ENCODE measurements at regions not wholly inside any gene's neighbourhood (a gene's known extent, or its start where the extent isn't known, plus 50 kb on each side); places are given as distances from the start of the nearest gene placed in this dataset.

- no peak overlapping the region for H3K4me3 ChIP-seq (ENCODE audit: insufficient read depth, low read depth, low read length)
- no peaks in the 10 kb centered on the region for H3K27me3 ChIP-seq (ENCODE audit: control insufficient read depth, insufficient read depth, low read length)
- no peaks in the 10 kb centered on the region for H3K36me3 ChIP-seq (replicated peaks; ENCODE audit: control insufficient read depth, insufficient read depth, low read length)
- no peak for DNase-seq
These were observed 95.4 kb upstream of the CYP1B1 start for GRCh38 chr2:38171208-38171855.

GRCh38 chr2:38170733-38171132 is 94.8 kb upstream of the CYP1B1 start:
- no peak overlapping the region for H3K4me3 ChIP-seq (ENCODE audit: insufficient read depth, low read depth, low read length)

GRCh38 chr2:38170067-38170466 is 94.1 kb upstream of the CYP1B1 start:
- Histone ChIP-seq H3K4me3 (ENCODE audit: insufficient read depth, low read depth, low read length) (no peak overlapping the region), H3K36me3 (replicated peaks; ENCODE audit: control insufficient read depth, insufficient read depth, low read length) (no peaks in the 10 kb centered on the region), H3K27me3 (ENCODE audit: control insufficient read depth, insufficient read depth, low read length) (no peaks in the 10 kb centered on the region)
- no peak for DNase-seq

More at GRCh38 chr2:38170733-38171132, 94.8 kb upstream of the CYP1B1 start:
- DNase-seq, result no peak
- Histone ChIP-seq H3K36me3 (replicated peaks; ENCODE audit: control insufficient read depth, insufficient read depth, low read length) (no peaks in the 10 kb centered on the region), H3K27me3 (ENCODE audit: control insufficient read depth, insufficient read depth, low read length) (no peaks in the 10 kb centered on the region)

GRCh38 chr2:38168710-38169480 is 92.9 kb upstream of the CYP1B1 start:
- no peak overlapping the region for H3K4me3 ChIP-seq (ENCODE audit: insufficient read depth, low read depth, low read length)
- H3K27me3 ChIP-seq (ENCODE audit: control insufficient read depth, insufficient read depth, low read length), result no peaks in the 10 kb centered on the region
- H3K36me3 ChIP-seq (replicated peaks; ENCODE audit: control insufficient read depth, insufficient read depth, low read length), result no peaks in the 10 kb centered on the region
- DNase-seq, result no peak

- no peaks in the 10 kb centered on the region for H3K27me3 ChIP-seq (ENCODE audit: control insufficient read depth, insufficient read depth, low read length)
- no peaks in the 10 kb centered on the region for H3K36me3 ChIP-seq (replicated peaks; ENCODE audit: control insufficient read depth, insufficient read depth, low read length)
- no peak for DNase-seq
- H3K4me3 ChIP-seq (ENCODE audit: insufficient read depth, low read depth, low read length), result no peak overlapping the region
These were observed 92.0 kb upstream of the CYP1B1 start for GRCh38 chr2:38167968-38168350.

GRCh38 chr2:38165698-38166097 is 89.7 kb upstream of the CYP1B1 start:
- no peak for DNase-seq
- Histone ChIP-seq H3K27me3 (ENCODE audit: control insufficient read depth, insufficient read depth, low read length) (no peaks in the 10 kb centered on the region), H3K4me3 (ENCODE audit: insufficient read depth, low read depth, low read length) (no peak overlapping the region), H3K36me3 (replicated peaks; ENCODE audit: control insufficient read depth, insufficient read depth, low read length) (no peaks in the 10 kb centered on the region)

GRCh38 chr2:38164881-38165280 is 88.9 kb upstream of the CYP1B1 start:
- no peaks in the 10 kb centered on the region for H3K36me3 ChIP-seq (replicated peaks; ENCODE audit: control insufficient read depth, insufficient read depth, low read length)
- no peak overlapping the region for H3K4me3 ChIP-seq (ENCODE audit: insufficient read depth, low read depth, low read length)
- DNase-seq, result no peak
- H3K27me3 ChIP-seq (ENCODE audit: control insufficient read depth, insufficient read depth, low read length), result no peaks in the 10 kb centered on the region

- DNase-seq, result no peak
- Histone ChIP-seq H3K4me3 (ENCODE audit: insufficient read depth, low read depth, low read length) (no peak overlapping the region), H3K27me3 (ENCODE audit: control insufficient read depth, insufficient read depth, low read length) (no peaks in the 10 kb centered on the region), H3K36me3 (replicated peaks; ENCODE audit: control insufficient read depth, insufficient read depth, low read length) (no peaks in the 10 kb centered on the region)
These were observed 87.6 kb upstream of the CYP1B1 start for GRCh38 chr2:38163579-38163978.

GRCh38 chr2:38163006-38163405 is 87.1 kb upstream of the CYP1B1 start:
- DNase-seq, result no peak
- Histone ChIP-seq H3K27me3 (ENCODE audit: control insufficient read depth, insufficient read depth, low read length) (no peaks in the 10 kb centered on the region), H3K4me3 (ENCODE audit: insufficient read depth, low read depth, low read length) (no peak overlapping the region), H3K36me3 (replicated peaks; ENCODE audit: control insufficient read depth, insufficient read depth, low read length) (no peaks in the 10 kb centered on the region)

GRCh38 chr2:38160516-38160915 is 84.6 kb upstream of the CYP1B1 start:
- Histone ChIP-seq H3K27me3 (ENCODE audit: control insufficient read depth, insufficient read depth, low read length) (no peaks in the 10 kb centered on the region; the same call in 1 of the 2 replicates), H3K36me3 (replicated peaks; ENCODE audit: control insufficient read depth, insufficient read depth, low read length) (no peaks in the 10 kb centered on the region)
- no peak for DNase-seq

GRCh38 chr2:38159597-38159996 is 83.6 kb upstream of the CYP1B1 start:
- Histone ChIP-seq H3K27me3 (ENCODE audit: control insufficient read depth, insufficient read depth, low read length) (no peaks in the 10 kb centered on the region; the same call in 1 of the 2 replicates), H3K36me3 (replicated peaks; ENCODE audit: control insufficient read depth, insufficient read depth, low read length) (no peaks in the 10 kb centered on the region), H3K4me3 (ENCODE audit: insufficient read depth, low read depth, low read length) (no peak overlapping the region)
- no peak for DNase-seq

More at GRCh38 chr2:38160516-38160915, 84.6 kb upstream of the CYP1B1 start:
- H3K4me3 ChIP-seq (ENCODE audit: insufficient read depth, low read depth, low read length), result no peak overlapping the region

- Histone ChIP-seq H3K27me3 (ENCODE audit: control insufficient read depth, insufficient read depth, low read length) (no peaks in the 10 kb centered on the region; the same call in 1 of the 2 replicates), H3K36me3 (replicated peaks; ENCODE audit: control insufficient read depth, insufficient read depth, low read length) (no peaks in the 10 kb centered on the region), H3K4me3 (ENCODE audit: insufficient read depth, low read depth, low read length) (no peak overlapping the region)
- no peak for DNase-seq
These were observed 83.2 kb upstream of the CYP1B1 start for GRCh38 chr2:38159191-38159590.

GRCh38 chr2:38158378-38159118 is 82.6 kb upstream of the CYP1B1 start:
- DNase-seq, result no peak
- Histone ChIP-seq H3K27me3 (ENCODE audit: control insufficient read depth, insufficient read depth, low read length) (no peaks in the 10 kb centered on the region; the same call in 1 of the 2 replicates), H3K4me3 (ENCODE audit: insufficient read depth, low read depth, low read length) (no peak overlapping the region), H3K36me3 (replicated peaks; ENCODE audit: control insufficient read depth, insufficient read depth, low read length) (no peaks in the 10 kb centered on the region)

- DNase-seq, result no peak
- H3K4me3 ChIP-seq (ENCODE audit: insufficient read depth, low read depth, low read length), result no peak overlapping the region
- no peaks in the 10 kb centered on the region; the same call in 1 of the 2 replicates for H3K27me3 ChIP-seq (ENCODE audit: control insufficient read depth, insufficient read depth, low read length)
- H3K36me3 ChIP-seq (replicated peaks; ENCODE audit: control insufficient read depth, insufficient read depth, low read length), result no peaks in the 10 kb centered on the region
These were observed 80.5 kb upstream of the CYP1B1 start for GRCh38 chr2:38156436-38156835.

- Histone ChIP-seq H3K36me3 (replicated peaks; ENCODE audit: control insufficient read depth, insufficient read depth, low read length) (no peaks in the 10 kb centered on the region), H3K27me3 (ENCODE audit: control insufficient read depth, insufficient read depth, low read length) (no peaks in the 10 kb centered on the region; the same call in 1 of the 2 replicates), H3K4me3 (ENCODE audit: insufficient read depth, low read depth, low read length) (no peak overlapping the region)
- no peak for DNase-seq
These were observed 79.1 kb upstream of the CYP1B1 start for GRCh38 chr2:38155015-38155414.

Data from H7 (cell line).